Caco-2 (cell line): ENCODE measurements at regions not wholly inside any gene's neighbourhood (a gene's known extent, or its start where the extent isn't known, plus 50 kb on each side); places are given as distances from the start of the nearest gene placed in this dataset.
A peak's percentile ranks its signal among the peaks of the same experiment; 100 is the strongest.

Source experiments
- BruUV-seq: library from RNA; stranded (reverse); fragments of 400-500 nt; replicated peaks from 2 replicates; lab custom pipeline; 2021; lab: Mats Ljungman, UMichigan
- CTCF ChIA-PET: fragments of 300-600 bp; sonication (Branson Sonifier 250); formaldehyde crosslinking; loops from one replicate; lab custom pipeline; 2022; ENCODE audit warnings: antibody characterized with exemption; lab: Charles Lee
- POLR2A ChIA-PET: fragments of 300-600 bp; sonication (Branson Sonifier 250); formaldehyde crosslinking; loops from one replicate; lab custom pipeline; 2022; ENCODE audit warnings: antibody characterized with exemption; lab: Charles Lee
- DNase-seq, 2 experiments: peaks; one replicate each; pipeline versions ENCODE4 v3.0.0 to v3.0.0-alpha.2; 2020 to 2022
- H3K27me3 ChIP-seq: replicated peaks from 2 replicates; pipeline ENCODE4 v1.6.0; 2011; ENCODE audit warnings: low read length; ENCODE audit not compliant: control insufficient read depth, insufficient read depth
- H3K36me3 ChIP-seq: 2 replicates; pipeline ENCODE4 v1.5.1; 2011; ENCODE audit warnings: low read length; ENCODE audit not compliant: control insufficient read depth, insufficient read depth
- H3K4me1 ChIP-seq: fragments of 250-450 bp; sonication (Bioruptor Pico); 2 replicates; pipeline ENCODE4 v1.5.1; 2020; ENCODE audit warnings: mild to moderate bottlenecking
- H3K4me3 ChIP-seq: 2 replicates; pipeline ENCODE4 v1.5.1; 2011; ENCODE audit warnings: low read depth, mild to moderate bottlenecking, control low read depth, low read length
- H3K9me3 ChIP-seq: fragments of 250-450 bp; sonication (Bioruptor Pico); 2 replicates; pipeline ENCODE4 v1.5.1; 2020; ENCODE audit warnings: mild to moderate bottlenecking, moderate library complexity
- H3K27ac Mint-ChIP-seq: one replicate; pipeline ENCODE4 v1.8.0; 2022; ENCODE audit warnings: mixed read lengths; ENCODE audit not compliant: unreplicated experiment
- H3K27me3 Mint-ChIP-seq: one replicate; pipeline ENCODE4 v1.8.0; 2022; ENCODE audit warnings: mixed read lengths; ENCODE audit not compliant: insufficient read depth, unreplicated experiment
- H3K36me3 Mint-ChIP-seq: one replicate; pipeline ENCODE4 v1.8.0; 2022; ENCODE audit warnings: mild to moderate bottlenecking, mixed read lengths; ENCODE audit not compliant: insufficient read depth, unreplicated experiment
- H3K4me1 Mint-ChIP-seq: one replicate; pipeline ENCODE4 v1.8.0; 2022; ENCODE audit warnings: low read depth, mixed read lengths; ENCODE audit not compliant: unreplicated experiment
- H3K4me3 Mint-ChIP-seq: one replicate; pipeline ENCODE4 v1.8.0; 2022; ENCODE audit warnings: mild to moderate bottlenecking, moderate library complexity, mixed read lengths; ENCODE audit not compliant: unreplicated experiment
- H3K9me3 Mint-ChIP-seq: one replicate; pipeline ENCODE4 v1.8.0; 2022; ENCODE audit warnings: mixed read lengths; ENCODE audit not compliant: unreplicated experiment
- CTCF ChIP-seq, 2 experiments: fragments of 200-600 bp in 1 of 2; IDR thresholded peaks; 1 replicate in 1 of 2; 2 replicates in 1 of 2; pipeline versions ENCODE4 v1.5.1 to v1.8.0; 2011 to 2022; ENCODE audit warnings: antibody characterized with exemption in 1 of 2, control low read depth in 1 of 2, inconsistent platforms in 1 of 2, low read depth in 1 of 2, low read length in 1 of 2, mild to moderate bottlenecking in 1 of 2, moderate library complexity in 1 of 2; ENCODE audit not compliant: insufficient read depth in 1 of 2, severe bottlenecking in 1 of 2, unreplicated experiment in 1 of 2
- intact Hi-C: fragments of 100-400 bp; cut with micrococcal nuclease; formaldehyde crosslinking; loops from one replicate; pipeline ENCODE4 v1.10.0; 2022; ENCODE audit not compliant: unreplicated experiment

GRCh38 chr16:55046513-55046912 lies 115.8 kb downstream of the IRX5 start:
- Histone ChIP-seq H3K27me3 (no peaks in the 10 kb centered on the region), H3K36me3 (no peaks in the 10 kb centered on the region), H3K9me3 (no peaks in the 10 kb centered on the region), H3K4me3 (no peak overlapping the region), H3K4me1 (peaks cover 38% of the 10 kb centered on the region)
- intact Hi-C loops = loop anchor here (5.0 kb wide), 2 partner anchors 61 to 119 kb away; no protein-coding TSS in a partner anchor
- BruUV-seq = no TSS peak
- CTCF ChIA-PET = interaction anchor here (0.9 kb wide), 1 partner anchor 211 kb away, joined by 3 read pairs; no protein-coding TSS in a partner anchor
- Mint-ChIP-seq H3K27me3 (no peaks in the 10 kb centered on the region), H3K4me3 (peak overlapping the region; percentile 28), H3K4me1 (peaks cover 38% of the 10 kb centered on the region), H3K27ac (peak overlapping the region; percentile 79), H3K9me3 (no peaks in the 10 kb centered on the region), H3K36me3 (peaks cover 6% of the 10 kb centered on the region)
- no peak for TF ChIP-seq CTCF (IDR thresholded peaks at IDR 0.05; ENCODE audit: insufficient read depth in 1 of 2, low read depth in 1 of 2, low read length in 1 of 2, severe bottlenecking in 1 of 2, unreplicated experiment in 1 of 2)
- no peak for DNase-seq
- POLR2A ChIA-PET = interaction anchor here (0.5 kb wide), 1 partner anchor 116 kb away, joined by 3 read pairs; the partner anchor contains the start of gene IRX5

GRCh38 chr16:55046916-55047315 lies 116.3 kb downstream of the IRX5 start:
- H3K36me3 Mint-ChIP-seq = peaks cover 6% of the 10 kb centered on the region

GRCh38 chr16:55047331-55047730 lies 116.7 kb downstream of the IRX5 start:
- Histone ChIP-seq H3K4me3 (no peak overlapping the region), H3K4me1 (peaks cover 38% of the 10 kb centered on the region), H3K9me3 (no peaks in the 10 kb centered on the region), H3K27me3 (no peaks in the 10 kb centered on the region), H3K36me3 (no peaks in the 10 kb centered on the region)
- ChIA-PET CTCF (no interaction called here), POLR2A (no interaction called here)
- Mint-ChIP-seq H3K27me3 (no peaks in the 10 kb centered on the region), H3K4me3 (no peak overlapping the region), H3K4me1 (peaks cover 38% of the 10 kb centered on the region), H3K9me3 (no peaks in the 10 kb centered on the region), H3K36me3 (peaks cover 6% of the 10 kb centered on the region), H3K27ac (peak overlapping the region; percentile 79)
- no TSS peak for BruUV-seq
- intact Hi-C loops = loop anchor here (5.0 kb wide), 2 partner anchors 60 to 120 kb away; no protein-coding TSS in a partner anchor
- no peak for TF ChIP-seq CTCF (IDR thresholded peaks at IDR 0.05; ENCODE audit: insufficient read depth in 1 of 2, low read depth in 1 of 2, low read length in 1 of 2, severe bottlenecking in 1 of 2, unreplicated experiment in 1 of 2)
- no peak for DNase-seq

More at GRCh38 chr16:55046916-55047315, 116.3 kb downstream of the IRX5 start:
- no peak for DNase-seq
- CTCF ChIA-PET = interaction anchor here (0.9 kb wide), 1 partner anchor 211 kb away, joined by 3 read pairs; no protein-coding TSS in a partner anchor
- no peaks in the 10 kb centered on the region for H3K36me3 ChIP-seq
- no peaks in the 10 kb centered on the region for H3K27me3 ChIP-seq
- Mint-ChIP-seq H3K4me3 (peak overlapping the region; percentile 12), H3K4me1 (peaks cover 38% of the 10 kb centered on the region), H3K27me3 (no peaks in the 10 kb centered on the region), H3K9me3 (no peaks in the 10 kb centered on the region), H3K27ac (peak overlapping the region; percentile 79)
- BruUV-seq = no TSS peak
- POLR2A ChIA-PET = interaction anchor here (0.5 kb wide), 1 partner anchor 116 kb away, joined by 3 read pairs; the partner anchor contains the start of gene IRX5
- peaks cover 38% of the 10 kb centered on the region for H3K4me1 ChIP-seq
- no peak for TF ChIP-seq CTCF (IDR thresholded peaks at IDR 0.05; ENCODE audit: insufficient read depth in 1 of 2, low read depth in 1 of 2, low read length in 1 of 2, severe bottlenecking in 1 of 2, unreplicated experiment in 1 of 2)
- intact Hi-C loops = loop anchor here (5.0 kb wide), 2 partner anchors 60 to 120 kb away; no protein-coding TSS in a partner anchor
- H3K4me3 ChIP-seq = no peak overlapping the region
- no peaks in the 10 kb centered on the region for H3K9me3 ChIP-seq
